HepG2 (cell line): ENCODE measurements at regions not wholly inside any gene's neighbourhood (a gene's known extent, or its start where the extent isn't known, plus 50 kb on each side); places are given as distances from the start of the nearest gene placed in this dataset.

ENCODE experiments used
- AGO1 ChIP-seq: fragments of 200-400 bp; formaldehyde crosslinking; IDR thresholded peaks from 2 replicates; pipeline ENCODE4 v1.6.1; 2017; ENCODE audit warnings: mild to moderate bottlenecking, low read depth, low read length, moderate library complexity; ENCODE audit not compliant: poor library complexity, severe bottlenecking
- AGO2 ChIP-seq: fragments of 200-400 bp; formaldehyde crosslinking; optimal IDR thresholded peaks from 2 replicates; pipeline ENCODE3; 2017; ENCODE audit warnings: mild to moderate bottlenecking, low read depth, low read length, moderate library complexity
- ATM ChIP-seq: fragments of 450-650 bp; IDR thresholded peaks from 2 replicates; pipeline ENCODE4 v1.7.1; 2017; ENCODE audit warnings: mild to moderate bottlenecking, borderline replicate concordance
- BRD4 ChIP-seq: sonication (generic); formaldehyde crosslinking; IDR thresholded peaks from 2 replicates; pipeline ENCODE4 v1.4.0; 2020; ENCODE audit warnings: missing genetic modification reagents
- CENPX ChIP-seq: sonication (generic); formaldehyde crosslinking; IDR thresholded peaks from 2 replicates; pipeline ENCODE4 v1.9.0; 2021; ENCODE audit warnings: mild to moderate bottlenecking, missing genetic modification reagents, moderate library complexity
- CHD4 ChIP-seq: fragments of 200-600 bp; sonication (generic); IDR thresholded peaks from 2 replicates; pipeline ENCODE4 v1.7.0; 2017; ENCODE audit warnings: mild to moderate bottlenecking, low read length, borderline replicate concordance
- CTCF ChIP-seq: sonication (generic); formaldehyde crosslinking; IDR thresholded peaks from 2 replicates; pipeline ENCODE4 v1.5.0; 2020; ENCODE audit warnings: mild to moderate bottlenecking, missing genetic modification reagents, moderate library complexity
- HNRNPL ChIP-seq: fragments of 200-400 bp; formaldehyde crosslinking; IDR thresholded peaks from 2 replicates; pipeline ENCODE4 v1.6.1; 2017; ENCODE audit warnings: mild to moderate bottlenecking, low read depth, low read length
- MBD4 ChIP-seq: IDR thresholded peaks from 2 replicates; pipeline ENCODE4 v1.6.1; 2012; ENCODE audit warnings: low read length, inconsistent platforms, borderline replicate concordance
- NR2F2 ChIP-seq: IDR thresholded peaks from 2 replicates; pipeline ENCODE4 v1.6.1; 2012; ENCODE audit warnings: low read depth, inconsistent platforms, borderline replicate concordance
- POLR2A ChIP-seq, 2 experiments: IDR thresholded peaks; 2 replicates each; pipeline ENCODE4 v1.6.1; 2011; ENCODE audit warnings: low read depth in 2 of 2, low read length in 2 of 2, mild to moderate bottlenecking in 1 of 2, moderate library complexity in 1 of 2; ENCODE audit not compliant: insufficient read depth in 1 of 2
- RFXAP ChIP-seq: sonication (generic); formaldehyde crosslinking; IDR thresholded peaks from 2 replicates; pipeline ENCODE4 v1.4.0; 2020; ENCODE audit warnings: missing genetic modification reagents, borderline replicate concordance
- STAT6 ChIP-seq: sonication (generic); formaldehyde crosslinking; IDR thresholded peaks from 2 replicates; pipeline ENCODE4 v1.4.0; 2020; ENCODE audit warnings: missing genetic modification reagents, mild to moderate bottlenecking, borderline replicate concordance
- THYN1 ChIP-seq: sonication (generic); formaldehyde crosslinking; IDR thresholded peaks from 2 replicates; pipeline ENCODE4 v1.8.1; 2023; ENCODE audit warnings: low read depth, mild to moderate bottlenecking, moderate library complexity, missing genetic modification reagents, borderline replicate concordance
- ZNF292 ChIP-seq: sonication (generic); formaldehyde crosslinking; IDR thresholded peaks from 2 replicates; pipeline ENCODE4 v1.8.1; 2022; ENCODE audit warnings: mild to moderate bottlenecking, low read depth, missing genetic modification reagents, borderline replicate concordance
- ZNF382 ChIP-seq: sonication (generic); formaldehyde crosslinking; IDR thresholded peaks from 2 replicates; pipeline ENCODE4 v1.5.0; 2020; ENCODE audit warnings: missing genetic modification reagents, mild to moderate bottlenecking, borderline replicate concordance
- ZNF501 ChIP-seq: sonication (generic); formaldehyde crosslinking; IDR thresholded peaks from 2 replicates; pipeline ENCODE4 v1.5.1; 2020; ENCODE audit warnings: mild to moderate bottlenecking, moderate library complexity, missing genetic modification reagents
- ZNF567 ChIP-seq: sonication (generic); formaldehyde crosslinking; IDR thresholded peaks from 2 replicates; pipeline ENCODE4 v1.8.1; 2023; ENCODE audit warnings: mild to moderate bottlenecking, missing genetic modification reagents, borderline replicate concordance
- ZNF790 ChIP-seq: sonication (generic); formaldehyde crosslinking; IDR thresholded peaks from 2 replicates; pipeline ENCODE4 v1.8.0; 2022; ENCODE audit warnings: missing genetic modification reagents, mild to moderate bottlenecking, borderline replicate concordance
- TF ChIP-seq, protein P1 (sequence below): sonication (generic); formaldehyde crosslinking; IDR thresholded peaks from 2 replicates; pipeline ENCODE4 v1.5.0; 2020; ENCODE audit warnings: missing genetic modification reagents
- TF ChIP-seq, protein P2 (sequence below), 2 experiments: sonication (generic) in 1 of 2; formaldehyde crosslinking in 1 of 2; IDR thresholded peaks; 2 replicates each; pipeline versions ENCODE4 v1.5.1 to v1.6.1; 2011 to 2020; ENCODE audit warnings: borderline replicate concordance in 1 of 2, low read depth in 1 of 2, low read length in 1 of 2, mild to moderate bottlenecking in 1 of 2, missing genetic modification reagents in 1 of 2, moderate library complexity in 1 of 2
- TF ChIP-seq, protein P3 (sequence below): sonication (generic); formaldehyde crosslinking; IDR thresholded peaks from 2 replicates; pipeline ENCODE4 v1.5.0; 2020; ENCODE audit warnings: missing genetic modification reagents

GRCh38 chr2:175461839-175462238 is 280.3 kb upstream of the ATP5MC3 start (continued):
- TF ChIP-seq, protein P1, sequence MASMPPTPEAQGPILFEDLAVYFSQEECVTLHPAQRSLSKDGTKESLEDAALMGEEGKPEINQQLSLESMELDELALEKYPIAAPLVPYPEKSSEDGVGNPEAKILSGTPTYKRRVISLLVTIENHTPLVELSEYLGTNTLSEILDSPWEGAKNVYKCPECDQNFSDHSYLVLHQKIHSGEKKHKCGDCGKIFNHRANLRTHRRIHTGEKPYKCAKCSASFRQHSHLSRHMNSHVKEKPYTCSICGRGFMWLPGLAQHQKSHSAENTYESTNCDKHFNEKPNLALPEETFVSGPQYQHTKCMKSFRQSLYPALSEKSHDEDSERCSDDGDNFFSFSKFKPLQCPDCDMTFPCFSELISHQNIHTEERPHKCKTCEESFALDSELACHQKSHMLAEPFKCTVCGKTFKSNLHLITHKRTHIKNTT (CRISPR knock-in tag): no peak
- TF ChIP-seq ZNF790 (CRISPR knock-in tag) (no peak), ZNF567 (no peak), AGO2 (no peak), BRD4 (CRISPR knock-in tag) (no peak), THYN1 (CRISPR knock-in tag) (no peak), ZNF292 (peak; percentile 75; the same call in 1 of the 2 replicates), POLR2A (IDR thresholded peaks at IDR 0.05; ENCODE audit: insufficient read depth in 1 of 2, low read depth in 2 of 2, low read length in 2 of 2) (no peak), CTCF (CRISPR knock-in tag) (no peak), ZNF501 (CRISPR knock-in tag) (no peak), CENPX (CRISPR knock-in tag) (no peak), CHD4 (no peak), MBD4 (no peak), NR2F2 (peak; percentile 83), STAT6 (no peak), HNRNPL (no peak), RFXAP (CRISPR knock-in tag) (no peak), ZNF382 (CRISPR knock-in tag) (no peak), AGO1 (no peak), ATM (no peak)
- TF ChIP-seq, protein P2, sequence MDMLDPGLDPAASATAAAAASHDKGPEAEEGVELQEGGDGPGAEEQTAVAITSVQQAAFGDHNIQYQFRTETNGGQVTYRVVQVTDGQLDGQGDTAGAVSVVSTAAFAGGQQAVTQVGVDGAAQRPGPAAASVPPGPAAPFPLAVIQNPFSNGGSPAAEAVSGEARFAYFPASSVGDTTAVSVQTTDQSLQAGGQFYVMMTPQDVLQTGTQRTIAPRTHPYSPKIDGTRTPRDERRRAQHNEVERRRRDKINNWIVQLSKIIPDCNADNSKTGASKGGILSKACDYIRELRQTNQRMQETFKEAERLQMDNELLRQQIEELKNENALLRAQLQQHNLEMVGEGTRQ (IDR thresholded peaks at IDR 0.05; ENCODE audit: low read depth, low read length): no peak
- TF ChIP-seq, protein P2 (CRISPR knock-in tag; IDR thresholded peaks at IDR 0.05; ENCODE audit: borderline replicate concordance): no peak
- TF ChIP-seq, protein P3, sequence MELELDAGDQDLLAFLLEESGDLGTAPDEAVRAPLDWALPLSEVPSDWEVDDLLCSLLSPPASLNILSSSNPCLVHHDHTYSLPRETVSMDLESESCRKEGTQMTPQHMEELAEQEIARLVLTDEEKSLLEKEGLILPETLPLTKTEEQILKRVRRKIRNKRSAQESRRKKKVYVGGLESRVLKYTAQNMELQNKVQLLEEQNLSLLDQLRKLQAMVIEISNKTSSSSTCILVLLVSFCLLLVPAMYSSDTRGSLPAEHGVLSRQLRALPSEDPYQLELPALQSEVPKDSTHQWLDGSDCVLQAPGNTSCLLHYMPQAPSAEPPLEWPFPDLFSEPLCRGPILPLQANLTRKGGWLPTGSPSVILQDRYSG (CRISPR knock-in tag): no peak
